A549 (cell line): ENCODE measurements at regions not wholly inside any gene's neighbourhood (a gene's known extent, or its start where the extent isn't known, plus 50 kb on each side); places are given as distances from the start of the nearest gene placed in this dataset.

Experiments
- CBX8 ChIP-seq: fragments of 200-600 bp; sonication (generic); IDR thresholded peaks from 2 replicates; pipeline ENCODE4 v1.6.1; 2016
- CEBPB ChIP-seq, 2 experiments: fragments of >200 bp in 1 of 2; sonication (Bioruptor Twin) in 1 of 2; formaldehyde crosslinking in 1 of 2; IDR thresholded peaks; 2 replicates each; pipeline ENCODE4 v1.6.1; 2012 to 2016
- NFE2L2 ChIP-seq: fragments of 150-350 bp; conservative IDR thresholded peaks from 2 replicates; pipeline ENCODE4 v1.6.1; 2014; ENCODE audit warnings: low read length
- NR3C1 ChIP-seq: fragments of >200 bp; sonication (Bioruptor Twin); formaldehyde crosslinking; IDR thresholded peaks from 3 replicates; pipeline ENCODE4 v1.6.1; 2017
- ZFP36 ChIP-seq: fragments of 450-650 bp; IDR thresholded peaks from 2 replicates; pipeline ENCODE4 v1.6.1; 2014; ENCODE audit warnings: borderline replicate concordance; ENCODE audit not compliant: partially characterized antibody
- TF ChIP-seq, protein P1 (sequence below): fragments of 450-650 bp; IDR thresholded peaks from 2 replicates; pipeline ENCODE4 v1.6.1; 2014; ENCODE audit warnings: antibody characterized with exemption
- TF ChIP-seq, protein P2 (sequence below): fragments of >200 bp; sonication (Bioruptor Twin); formaldehyde crosslinking; IDR thresholded peaks from 3 replicates; pipeline ENCODE4 v1.5.1; 2016

DNA sequence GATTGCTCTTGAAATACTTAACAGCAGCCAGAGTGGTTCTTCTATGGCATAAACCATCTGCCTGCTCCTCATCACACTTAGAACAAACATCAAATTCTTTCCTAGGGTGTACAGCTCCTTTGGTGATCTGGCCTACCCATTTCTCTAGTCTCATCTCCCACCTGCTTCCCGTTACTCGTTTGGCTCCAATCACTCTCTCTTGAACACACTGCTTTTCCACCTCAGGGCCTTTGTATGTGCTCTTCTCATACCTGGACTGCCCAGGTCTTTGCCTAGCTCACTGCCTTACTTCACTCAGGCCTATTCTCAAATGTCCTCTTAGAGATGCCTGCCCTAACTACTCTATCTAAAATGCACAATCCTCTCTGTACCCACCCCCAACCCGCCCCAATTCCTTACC lies 100.5 kb downstream of the KCNRG start:
- TF ChIP-seq NFE2L2, result no peak
- no peak for TF ChIP-seq CEBPB (IDR thresholded peaks at IDR 0.05)
- TF ChIP-seq ZFP36, result no peak
- TF ChIP-seq CBX8, result no peak
- no peak for TF ChIP-seq NR3C1
- TF ChIP-seq, protein P1, sequence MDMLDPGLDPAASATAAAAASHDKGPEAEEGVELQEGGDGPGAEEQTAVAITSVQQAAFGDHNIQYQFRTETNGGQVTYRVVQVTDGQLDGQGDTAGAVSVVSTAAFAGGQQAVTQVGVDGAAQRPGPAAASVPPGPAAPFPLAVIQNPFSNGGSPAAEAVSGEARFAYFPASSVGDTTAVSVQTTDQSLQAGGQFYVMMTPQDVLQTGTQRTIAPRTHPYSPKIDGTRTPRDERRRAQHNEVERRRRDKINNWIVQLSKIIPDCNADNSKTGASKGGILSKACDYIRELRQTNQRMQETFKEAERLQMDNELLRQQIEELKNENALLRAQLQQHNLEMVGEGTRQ, result no peak
- TF ChIP-seq, protein P2, sequence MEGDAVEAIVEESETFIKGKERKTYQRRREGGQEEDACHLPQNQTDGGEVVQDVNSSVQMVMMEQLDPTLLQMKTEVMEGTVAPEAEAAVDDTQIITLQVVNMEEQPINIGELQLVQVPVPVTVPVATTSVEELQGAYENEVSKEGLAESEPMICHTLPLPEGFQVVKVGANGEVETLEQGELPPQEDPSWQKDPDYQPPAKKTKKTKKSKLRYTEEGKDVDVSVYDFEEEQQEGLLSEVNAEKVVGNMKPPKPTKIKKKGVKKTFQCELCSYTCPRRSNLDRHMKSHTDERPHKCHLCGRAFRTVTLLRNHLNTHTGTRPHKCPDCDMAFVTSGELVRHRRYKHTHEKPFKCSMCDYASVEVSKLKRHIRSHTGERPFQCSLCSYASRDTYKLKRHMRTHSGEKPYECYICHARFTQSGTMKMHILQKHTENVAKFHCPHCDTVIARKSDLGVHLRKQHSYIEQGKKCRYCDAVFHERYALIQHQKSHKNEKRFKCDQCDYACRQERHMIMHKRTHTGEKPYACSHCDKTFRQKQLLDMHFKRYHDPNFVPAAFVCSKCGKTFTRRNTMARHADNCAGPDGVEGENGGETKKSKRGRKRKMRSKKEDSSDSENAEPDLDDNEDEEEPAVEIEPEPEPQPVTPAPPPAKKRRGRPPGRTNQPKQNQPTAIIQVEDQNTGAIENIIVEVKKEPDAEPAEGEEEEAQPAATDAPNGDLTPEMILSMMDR, result no peak
